Spleen (tissue), 7 donors: ENCODE measurements at regions not wholly inside any gene's neighbourhood (a gene's known extent, or its start where the extent isn't known, plus 50 kb on each side); places are given as distances from the start of the nearest gene placed in this dataset.

Experiments used
- POLR2AphosphoS5 ChIP-seq, 3 donors: sonication (generic); formaldehyde crosslinking; IDR thresholded peaks; one replicate each; pipeline ENCODE4 v1.5.1; 2017; ENCODE audit warnings: antibody characterized with exemption in 3 of 3
- TF ChIP-seq, protein P1 (sequence below), 11 experiments: fragments of 200-600 bp in 7 of 11; fragments of 450-650 bp in 4 of 11; sonication (generic) in 4 of 11; IDR thresholded peaks in 8 of 11; conservative IDR thresholded peaks in 3 of 11; 1 replicate in 7 of 11; 2 replicates in 4 of 11; pipeline versions ENCODE4 v1.4.0 to v1.8.0; 2016 to 2021; ENCODE audit warnings: antibody characterized with exemption in 11 of 11, inconsistent platforms in 4 of 11, mild to moderate bottlenecking in 1 of 11
- donor health status: DM: no; HTN: no; CAD: no; lungs with moderate emphysema.
- donor health status: DM: no; HTN: no; CAD: no.
- donor health status: DM: no; HTN: no; CAD: no.

DNA sequence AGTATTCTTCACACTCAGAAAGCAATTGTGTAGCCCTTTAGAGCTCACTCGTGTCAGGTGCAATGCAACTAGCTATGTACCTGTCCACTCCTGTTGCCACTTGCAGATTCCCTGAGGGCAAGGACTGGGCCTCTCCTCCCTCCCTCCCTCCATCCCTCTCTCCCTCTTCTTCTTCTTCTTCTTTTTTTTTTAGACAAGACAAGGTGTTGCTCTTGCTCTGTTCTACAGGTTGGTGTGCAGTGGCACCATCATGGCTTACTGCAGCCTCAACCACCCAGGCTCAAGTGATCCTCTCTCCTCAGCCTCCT lies 119.7 kb downstream of the ACKR3 start:
- TF ChIP-seq, protein P1, sequence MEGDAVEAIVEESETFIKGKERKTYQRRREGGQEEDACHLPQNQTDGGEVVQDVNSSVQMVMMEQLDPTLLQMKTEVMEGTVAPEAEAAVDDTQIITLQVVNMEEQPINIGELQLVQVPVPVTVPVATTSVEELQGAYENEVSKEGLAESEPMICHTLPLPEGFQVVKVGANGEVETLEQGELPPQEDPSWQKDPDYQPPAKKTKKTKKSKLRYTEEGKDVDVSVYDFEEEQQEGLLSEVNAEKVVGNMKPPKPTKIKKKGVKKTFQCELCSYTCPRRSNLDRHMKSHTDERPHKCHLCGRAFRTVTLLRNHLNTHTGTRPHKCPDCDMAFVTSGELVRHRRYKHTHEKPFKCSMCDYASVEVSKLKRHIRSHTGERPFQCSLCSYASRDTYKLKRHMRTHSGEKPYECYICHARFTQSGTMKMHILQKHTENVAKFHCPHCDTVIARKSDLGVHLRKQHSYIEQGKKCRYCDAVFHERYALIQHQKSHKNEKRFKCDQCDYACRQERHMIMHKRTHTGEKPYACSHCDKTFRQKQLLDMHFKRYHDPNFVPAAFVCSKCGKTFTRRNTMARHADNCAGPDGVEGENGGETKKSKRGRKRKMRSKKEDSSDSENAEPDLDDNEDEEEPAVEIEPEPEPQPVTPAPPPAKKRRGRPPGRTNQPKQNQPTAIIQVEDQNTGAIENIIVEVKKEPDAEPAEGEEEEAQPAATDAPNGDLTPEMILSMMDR (IDR thresholded peaks at IDR 0.05 in 8 of 11, conservative IDR thresholded peaks at IDR 0.05 in 3 of 11): no peak
- TF ChIP-seq POLR2AphosphoS5 (IDR thresholded peaks at IDR 0.05): no peak
